ENCODE measurements at regions not wholly inside any gene's neighbourhood (a gene's known extent, or its start where the extent isn't known, plus 50 kb on each side); places are given as distances from the start of the nearest gene placed in this dataset.
"Not testable (repeated sequence)": the region's sequence is repeated elsewhere in the genome, so short reads cannot be mapped to it uniquely, and the experiment has no call there.

GRCh38 chr5:91490316-91490715 lies 107.2 kb upstream of the ARRDC3 start:
- DNase-seq (no peak), ATAC-seq (no peak), FAIRE-seq (no peak)
- H3K4me1 ChIP-seq = no peaks in the 10 kb centered on the region
- no peak overlapping the region for H3K27ac ChIP-seq
- H3K36me3 ChIP-seq = no peaks in the 10 kb centered on the region
- no peaks in the 10 kb centered on the region for H3K9me3 ChIP-seq
- WGBS, 2 donors = 78 to 80% methylated on average over 3 of the region's 3 CpGs
- intact Hi-C loops (cut with DNase I) = no loop called here
- H3K4me3 ChIP-seq = no peak overlapping the region
- TF ChIP-seq, protein P1, sequence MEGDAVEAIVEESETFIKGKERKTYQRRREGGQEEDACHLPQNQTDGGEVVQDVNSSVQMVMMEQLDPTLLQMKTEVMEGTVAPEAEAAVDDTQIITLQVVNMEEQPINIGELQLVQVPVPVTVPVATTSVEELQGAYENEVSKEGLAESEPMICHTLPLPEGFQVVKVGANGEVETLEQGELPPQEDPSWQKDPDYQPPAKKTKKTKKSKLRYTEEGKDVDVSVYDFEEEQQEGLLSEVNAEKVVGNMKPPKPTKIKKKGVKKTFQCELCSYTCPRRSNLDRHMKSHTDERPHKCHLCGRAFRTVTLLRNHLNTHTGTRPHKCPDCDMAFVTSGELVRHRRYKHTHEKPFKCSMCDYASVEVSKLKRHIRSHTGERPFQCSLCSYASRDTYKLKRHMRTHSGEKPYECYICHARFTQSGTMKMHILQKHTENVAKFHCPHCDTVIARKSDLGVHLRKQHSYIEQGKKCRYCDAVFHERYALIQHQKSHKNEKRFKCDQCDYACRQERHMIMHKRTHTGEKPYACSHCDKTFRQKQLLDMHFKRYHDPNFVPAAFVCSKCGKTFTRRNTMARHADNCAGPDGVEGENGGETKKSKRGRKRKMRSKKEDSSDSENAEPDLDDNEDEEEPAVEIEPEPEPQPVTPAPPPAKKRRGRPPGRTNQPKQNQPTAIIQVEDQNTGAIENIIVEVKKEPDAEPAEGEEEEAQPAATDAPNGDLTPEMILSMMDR (IDR thresholded peaks at IDR 0.05) = no peak
- H3K27me3 ChIP-seq = no peaks in the 10 kb centered on the region

GRCh38 chr5:91487420-91487819 lies 104.3 kb upstream of the ARRDC3 start:
- Histone ChIP-seq H3K27ac (no peak overlapping the region), H3K9me3 (no peaks in the 10 kb centered on the region), H3K4me3 (no peak overlapping the region), H3K27me3 (no peaks in the 10 kb centered on the region), H3K4me1 (no peaks in the 10 kb centered on the region), H3K36me3 (no peaks in the 10 kb centered on the region)
- intact Hi-C loops (cut with DNase I) = no loop called here
- FAIRE-seq (no peak), DNase-seq (no peak), ATAC-seq (no peak)
- TF ChIP-seq, protein P1 (IDR thresholded peaks at IDR 0.05) = no peak
- WGBS, 2 donors = 52 to 60% methylated on average over 2 of the region's 2 CpGs

DNA sequence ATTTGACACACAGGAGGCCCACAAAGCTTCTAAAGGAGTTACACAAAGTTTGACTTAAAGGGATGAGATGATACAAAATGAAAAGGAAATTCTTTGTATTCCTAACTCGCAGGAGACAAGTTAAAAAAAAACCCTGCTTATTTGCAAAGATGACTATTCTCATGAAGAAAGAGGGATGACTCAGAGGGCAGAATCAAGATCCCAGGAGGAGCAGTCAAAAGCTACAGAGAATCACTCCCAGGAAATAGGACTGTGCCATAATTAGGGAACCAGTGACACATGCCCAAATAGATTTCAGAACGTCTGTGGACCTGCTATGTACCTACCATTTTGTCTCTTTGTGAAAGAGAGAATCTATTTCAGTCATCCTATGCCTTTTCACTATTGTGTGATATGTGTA lies 103.5 kb upstream of the ARRDC3 start:
- DNase-seq (no peak), ATAC-seq (no peak), FAIRE-seq (no peak)
- WGBS, 2 donors = 41 to 42% methylated on average over 2 of the region's 2 CpGs
- TF ChIP-seq, protein P1 (IDR thresholded peaks at IDR 0.05) = no peak
- no peaks in the 10 kb centered on the region for H3K27me3 ChIP-seq
- H3K27ac ChIP-seq = no peak overlapping the region
- no peak overlapping the region for H3K4me3 ChIP-seq
- H3K4me1 ChIP-seq = no peaks in the 10 kb centered on the region
- intact Hi-C loops (cut with DNase I) = no loop called here
- no peaks in the 10 kb centered on the region for H3K36me3 ChIP-seq
- no peaks in the 10 kb centered on the region for H3K9me3 ChIP-seq

DNA sequence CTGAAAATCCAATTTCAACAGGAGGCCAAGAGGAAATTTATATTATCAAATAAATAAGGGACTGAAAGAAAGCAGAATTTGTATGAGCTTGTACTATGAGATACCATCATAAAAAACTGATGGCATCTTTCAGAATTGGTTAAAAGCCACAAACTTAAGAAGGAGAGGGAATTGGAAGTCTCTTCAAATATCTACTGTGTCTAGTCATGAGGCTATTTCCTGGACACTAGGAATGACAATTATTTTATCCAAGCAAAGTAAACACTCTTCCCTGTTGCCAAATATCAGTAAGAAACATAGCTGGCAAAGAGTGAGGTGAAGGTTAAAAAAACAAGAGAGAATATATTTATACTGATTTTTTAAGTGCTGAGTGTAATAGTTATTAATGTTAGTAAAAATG lies 101.5 kb upstream of the ARRDC3 start:
- ATAC-seq (no peak), FAIRE-seq (no peak), DNase-seq (no peak)
- Histone ChIP-seq H3K9me3 (no peaks in the 10 kb centered on the region), H3K4me1 (no peaks in the 10 kb centered on the region), H3K4me3 (no peak overlapping the region), H3K36me3 (no peaks in the 10 kb centered on the region), H3K27me3 (no peaks in the 10 kb centered on the region), H3K27ac (no peak overlapping the region)
- intact Hi-C loops (cut with DNase I) = no loop called here
- TF ChIP-seq, protein P1 (IDR thresholded peaks at IDR 0.05) = no peak

DNA sequence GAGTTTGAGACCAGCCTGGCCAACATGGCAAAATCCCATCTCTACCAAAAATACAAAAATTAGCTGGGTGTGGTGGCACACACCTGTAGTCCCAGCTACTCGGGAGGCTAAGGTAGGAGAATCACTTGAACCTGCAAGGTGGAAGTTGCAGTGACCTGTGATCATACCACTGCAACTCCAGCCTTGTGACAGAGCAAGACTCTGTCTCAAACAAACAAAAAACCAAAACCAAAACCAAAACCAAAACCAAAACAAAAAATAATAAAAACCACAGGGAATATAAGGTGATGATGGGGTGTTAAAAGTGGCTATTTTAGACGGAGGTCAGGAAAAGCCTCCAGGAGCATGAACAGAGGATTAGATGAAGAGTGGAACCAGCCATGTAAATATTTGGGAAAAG lies 96.3 kb upstream of the ARRDC3 start:
- H3K27me3 ChIP-seq; H3K27ac ChIP-seq; H3K36me3 ChIP-seq; FAIRE-seq; intact Hi-C loops (cut with DNase I); H3K9me3 ChIP-seq; H3K4me3 ChIP-seq; DNase-seq; ATAC-seq; H3K4me1 ChIP-seq: not testable (repeated sequence)
- WGBS, 2 donors = 66 to 78% methylated on average over 2 of the region's 2 CpGs

DNA sequence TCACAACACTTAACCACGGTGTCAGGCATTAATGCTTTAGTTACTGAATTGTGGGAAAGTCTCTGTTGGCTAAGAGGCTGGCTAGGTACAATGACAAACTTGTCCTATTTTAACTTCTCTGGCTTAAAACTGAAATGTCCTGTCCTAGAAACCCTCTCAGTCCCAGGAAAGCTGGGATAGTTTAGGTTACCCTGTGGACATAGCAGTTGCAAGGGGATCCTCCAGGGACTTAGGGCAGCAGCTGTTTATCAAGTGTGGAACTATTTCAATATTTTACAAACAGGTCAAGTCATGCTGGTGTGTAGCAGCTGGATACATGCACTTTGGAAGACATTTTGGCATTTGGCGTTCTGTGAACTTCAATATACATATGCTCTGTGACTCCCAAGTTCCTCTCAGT lies 95.0 kb upstream of the ARRDC3 start:
- DNase-seq (no peak), ATAC-seq (no peak), FAIRE-seq (no peak)
- TF ChIP-seq, protein P1 (IDR thresholded peaks at IDR 0.05) = no peak
- no peaks in the 10 kb centered on the region for H3K36me3 ChIP-seq
- H3K4me3 ChIP-seq = no peak overlapping the region
- H3K9me3 ChIP-seq = no peaks in the 10 kb centered on the region
- H3K4me1 ChIP-seq = no peaks in the 10 kb centered on the region
- intact Hi-C loops (cut with DNase I) = no loop called here
- no peak overlapping the region for H3K27ac ChIP-seq
- no peaks in the 10 kb centered on the region for H3K27me3 ChIP-seq
- WGBS, 2 donors = 52% methylated on average over 2 of the region's 2 CpGs
